HG02610 (cell line): ENCODE measurements at regions not wholly inside any gene's neighbourhood (a gene's known extent, or its start where the extent isn't known, plus 50 kb on each side); places are given as distances from the start of the nearest gene placed in this dataset.

Experiments used
- ATAC-seq: cut with Tn5 transposase; IDR thresholded peaks from one replicate; pipeline ENCODE4 v1.9.1; 2021; ENCODE audit warnings: mild to moderate bottlenecking, moderate library complexity; ENCODE audit not compliant: unreplicated experiment

DNA sequence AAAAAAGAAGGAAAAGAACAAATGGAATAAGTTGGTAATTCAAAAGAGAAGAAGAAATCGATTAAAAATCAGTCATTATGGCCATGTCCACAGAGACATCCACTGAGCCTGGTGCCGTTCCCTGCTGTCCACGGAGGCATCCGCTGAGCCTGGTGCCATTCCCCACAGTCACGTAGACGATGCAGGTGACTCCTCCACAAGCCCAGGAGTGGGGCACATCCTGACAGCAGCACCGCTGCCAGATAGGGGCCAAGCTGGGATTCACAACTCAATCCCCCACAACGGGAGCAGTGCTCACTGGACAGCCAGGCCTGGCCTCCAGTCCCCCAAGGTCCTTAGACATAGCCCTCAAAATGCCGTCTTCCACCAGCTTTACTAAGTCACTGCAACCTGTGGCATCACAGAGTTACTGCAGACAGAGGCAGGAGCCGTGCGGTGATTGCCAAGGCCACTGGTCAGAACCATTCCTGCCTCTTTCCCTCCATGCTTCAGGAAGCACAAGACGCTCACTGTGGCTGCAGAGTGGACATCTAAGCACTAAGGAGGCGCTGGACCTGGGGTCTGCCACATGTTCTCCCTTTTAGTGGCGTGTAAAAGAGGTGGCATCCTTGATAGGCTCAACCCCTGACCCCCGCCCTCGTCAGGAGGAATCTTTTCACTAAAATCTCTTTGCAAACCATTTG lies 131.5 kb upstream of the SPACA7 start:
- no peak for ATAC-seq

DNA sequence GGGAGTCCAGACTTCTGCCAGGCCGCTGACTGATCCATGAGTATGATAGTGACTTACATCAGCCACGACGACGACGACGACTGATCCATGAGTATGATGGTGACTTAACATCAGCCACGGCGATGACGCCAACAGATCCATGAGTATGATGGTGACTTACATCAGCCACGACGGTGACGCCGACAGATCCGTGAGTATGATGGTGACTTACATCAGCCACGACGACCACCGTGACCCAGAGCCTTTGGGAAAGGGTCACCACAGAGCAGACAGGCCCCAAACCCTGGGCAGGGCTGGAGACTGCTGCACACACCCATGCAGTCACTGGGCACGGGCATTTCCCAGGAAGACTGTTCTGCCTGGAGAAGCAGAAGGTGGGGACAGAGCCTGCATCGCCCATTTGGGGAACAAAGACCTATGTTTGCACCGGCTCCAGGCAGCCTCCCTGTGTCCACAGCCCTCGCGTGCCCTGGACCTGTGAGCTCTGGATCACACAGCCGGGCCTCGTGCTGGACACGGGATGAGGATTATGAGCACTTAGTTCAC lies 130.9 kb upstream of the SPACA7 start:
- ATAC-seq = no peak

GRCh38 chr13:112245989-112246388 lies 130.2 kb upstream of the SPACA7 start:
- ATAC-seq = no peak

GRCh38 chr13:112246731-112247470 lies 129.3 kb upstream of the SPACA7 start:
- ATAC-seq = no peak

GRCh38 chr13:112247471-112248405 lies 128.4 kb upstream of the SPACA7 start:
- no peak for ATAC-seq

- no peak for ATAC-seq
These were observed 127.8 kb upstream of the SPACA7 start for GRCh38 chr13:112248406-112248760.

GRCh38 chr13:112248862-112249592 lies 127.1 kb upstream of the SPACA7 start:
- no peak for ATAC-seq

DNA sequence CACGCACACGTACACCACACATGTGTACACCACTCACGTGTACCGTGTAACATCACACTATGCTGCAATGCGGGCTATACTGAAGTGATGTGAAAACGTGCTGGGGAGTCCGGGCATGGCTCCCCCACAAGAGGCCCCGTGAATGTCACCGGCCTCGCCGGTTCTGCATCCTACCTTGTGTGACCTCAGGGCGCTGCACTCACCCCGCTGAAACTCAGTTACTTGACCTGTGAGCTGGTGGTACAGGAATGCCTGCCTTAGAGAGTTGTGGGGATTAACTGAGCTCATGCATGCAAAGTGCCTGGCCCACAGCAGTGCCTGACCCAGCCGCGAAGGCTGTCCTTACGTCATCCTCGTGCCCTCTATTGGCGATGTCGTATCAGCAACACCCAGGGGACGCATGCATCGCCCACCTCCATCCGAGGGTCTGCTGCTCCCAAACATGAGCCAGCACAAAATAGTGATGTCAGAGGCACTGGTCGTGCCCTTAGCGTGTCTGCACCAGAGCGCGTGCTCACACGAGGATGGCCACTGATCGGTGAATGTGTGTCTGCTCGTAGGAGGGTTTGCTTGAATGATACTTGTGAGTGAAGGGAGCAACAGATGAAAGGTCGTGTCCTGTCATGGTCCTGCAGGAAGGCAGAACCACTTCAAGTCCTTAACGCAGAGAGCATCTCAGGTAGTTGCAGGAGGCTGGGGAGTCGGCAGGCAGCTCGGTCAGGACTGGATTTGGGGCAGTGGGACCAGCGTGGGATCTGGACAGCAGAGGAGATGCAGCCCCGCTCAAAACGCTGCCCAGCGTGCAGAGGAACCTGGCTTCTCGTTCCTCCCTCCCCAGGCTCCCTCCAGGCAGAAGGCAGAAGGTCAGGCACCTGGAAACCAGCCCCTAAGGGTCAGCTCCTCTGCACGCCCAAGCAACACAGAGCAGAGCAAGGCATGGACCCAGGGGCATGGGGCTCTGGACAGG lies 126.2 kb upstream of the SPACA7 start:
- no peak for ATAC-seq

DNA sequence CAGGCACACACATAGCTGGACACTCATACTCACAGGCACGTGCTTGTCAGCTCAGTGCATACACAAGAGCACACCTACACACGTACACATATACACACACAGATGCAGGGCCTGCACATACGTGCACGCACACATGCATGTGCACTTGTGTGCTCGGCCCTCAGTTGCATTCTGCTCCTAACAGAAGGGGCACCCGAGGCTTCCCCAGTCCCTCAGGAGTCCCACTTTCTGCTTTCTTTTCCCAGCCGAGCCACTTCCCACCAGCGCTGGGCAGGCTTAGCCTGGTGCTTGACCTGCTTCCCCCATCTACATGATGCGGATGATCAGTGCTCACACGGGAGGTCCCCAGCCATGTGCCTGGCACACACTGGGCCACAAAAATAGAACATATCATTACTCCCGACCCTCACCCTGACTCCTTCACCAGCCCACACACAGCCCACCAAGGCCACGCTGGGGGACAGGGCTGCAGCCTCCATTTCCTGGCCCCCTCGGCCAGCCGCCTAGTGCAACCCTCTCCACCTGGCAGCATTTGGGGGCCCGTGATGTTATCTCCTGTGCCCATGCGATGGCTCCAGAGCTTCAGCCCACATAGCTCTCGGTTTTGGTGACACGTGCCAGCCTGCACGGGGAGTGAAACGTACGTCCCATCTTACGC lies 125.2 kb upstream of the SPACA7 start:
- ATAC-seq = no peak

- ATAC-seq = no peak
These were observed 124.1 kb upstream of the SPACA7 start for GRCh38 chr13:112251930-112252585.

GRCh38 chr13:112252804-112253590 lies 123.2 kb upstream of the SPACA7 start:
- no peak for ATAC-seq

DNA sequence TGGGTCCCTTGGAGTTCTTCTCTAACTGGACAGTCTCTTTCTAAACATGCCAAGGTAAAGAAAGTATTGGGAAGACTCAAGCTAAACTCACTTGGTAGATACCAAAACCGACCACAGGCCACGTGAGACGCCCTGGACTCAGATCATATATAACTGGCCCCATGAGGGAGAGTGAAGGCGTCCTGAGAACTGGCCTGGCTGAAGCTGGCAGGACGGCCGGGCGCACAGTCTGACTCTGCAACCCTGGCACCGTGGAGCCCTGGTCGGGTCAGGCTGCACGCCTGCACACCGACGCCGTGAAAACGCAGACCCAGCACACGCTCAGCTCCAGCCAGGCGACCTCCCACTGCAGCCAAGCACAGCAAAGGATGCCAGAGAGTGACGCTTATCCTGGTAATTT lies 122.5 kb upstream of the SPACA7 start:
- no peak for ATAC-seq

- ATAC-seq = no peak
These were observed 121.9 kb upstream of the SPACA7 start for GRCh38 chr13:112254061-112254818.

DNA sequence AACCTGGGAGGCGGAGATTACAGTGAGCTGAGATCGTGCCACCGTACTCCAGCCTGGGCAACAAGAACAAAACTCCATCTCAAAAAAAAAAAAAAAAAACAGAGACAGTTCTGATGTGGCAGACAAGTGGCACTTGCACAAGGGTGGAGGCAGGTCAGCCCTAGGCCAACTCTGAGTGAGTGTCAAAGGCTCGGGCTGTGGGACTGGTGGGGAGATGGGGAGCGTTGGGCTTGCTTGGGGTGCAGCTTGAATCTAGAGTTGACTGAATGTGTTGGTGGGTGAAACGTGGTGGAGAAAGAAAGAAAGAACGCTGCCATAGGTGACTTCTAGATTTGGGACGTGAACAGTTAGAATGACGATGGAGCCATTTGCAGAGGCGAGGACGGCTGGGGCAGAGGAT lies 121.3 kb upstream of the SPACA7 start:
- ATAC-seq = no peak

DNA sequence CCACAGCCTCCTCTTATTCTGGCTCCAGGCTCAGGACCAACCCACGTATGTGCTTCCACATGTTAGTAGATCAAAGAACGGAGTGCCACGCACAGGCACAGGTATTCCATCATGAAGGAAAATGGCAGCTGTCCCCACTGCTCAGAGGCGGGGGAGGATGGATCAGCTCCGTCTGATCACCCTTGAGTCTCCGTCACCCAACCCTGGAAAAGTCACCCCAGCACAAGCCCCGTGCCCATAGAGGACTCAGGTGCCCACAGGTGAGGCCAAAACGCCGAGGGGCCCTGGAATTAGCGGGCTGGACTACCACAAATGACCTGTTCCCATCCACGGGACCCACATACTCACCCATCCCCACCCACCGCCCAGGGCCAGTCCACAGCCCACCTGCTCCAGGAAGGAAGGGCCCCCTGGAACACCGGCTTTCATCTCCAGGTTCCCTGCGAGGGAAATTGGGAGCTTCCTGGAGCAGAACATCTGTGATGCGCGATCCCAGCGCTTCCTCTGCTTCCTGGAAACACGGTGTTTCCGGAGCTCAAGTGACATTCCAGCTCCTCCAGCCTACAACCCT lies 120.5 kb upstream of the SPACA7 start:
- ATAC-seq = no peak

- no peak for ATAC-seq
These were observed 119.2 kb upstream of the SPACA7 start for GRCh38 chr13:112256716-112257494.
